HEK293 (cell line): ENCODE measurements at regions not wholly inside any gene's neighbourhood (a gene's known extent, or its start where the extent isn't known, plus 50 kb on each side); places are given as distances from the start of the nearest gene placed in this dataset.

ENCODE experiments used
- ATF2 ChIP-seq: fragments of 450-650 bp; formaldehyde crosslinking; IDR thresholded peaks from 2 replicates; pipeline ENCODE4 v1.5.1; 2016; ENCODE audit warnings: missing biosample characterization, missing genetic modification characterization, low read depth
- CTCF ChIP-seq: fragments of 450-650 bp; formaldehyde crosslinking; IDR thresholded peaks from 2 replicates; pipeline ENCODE4 v1.5.1; 2016; ENCODE audit warnings: missing biosample characterization, missing genetic modification characterization
- EGR2 ChIP-seq: fragments of 450-650 bp; formaldehyde crosslinking; IDR thresholded peaks from 2 replicates; pipeline ENCODE4 v1.5.1; 2016; ENCODE audit warnings: low read depth, missing biosample characterization, missing genetic modification characterization
- REST ChIP-seq: fragments of 450-650 bp; formaldehyde crosslinking; IDR thresholded peaks from 2 replicates; pipeline ENCODE4 v1.5.1; 2016; ENCODE audit warnings: missing biosample characterization, missing genetic modification characterization

- TF ChIP-seq CTCF (tag by site-specific recombination) (no peak), ATF2 (tag by site-specific recombination) (no peak), EGR2 (tag by site-specific recombination) (no peak), REST (no peak)
Observed at GRCh38 chr3:80521081-80521480, 753.3 kb upstream of the ROBO1 start.
